HG03066 (cell line): ENCODE measurements at regions not wholly inside any gene's neighbourhood (a gene's known extent, or its start where the extent isn't known, plus 50 kb on each side); places are given as distances from the start of the nearest gene placed in this dataset.

Experiments
- ATAC-seq: cut with Tn5 transposase; IDR thresholded peaks from one replicate; pipeline ENCODE4 v1.9.1; 2021; ENCODE audit warnings: low read depth; ENCODE audit not compliant: unreplicated experiment

DNA sequence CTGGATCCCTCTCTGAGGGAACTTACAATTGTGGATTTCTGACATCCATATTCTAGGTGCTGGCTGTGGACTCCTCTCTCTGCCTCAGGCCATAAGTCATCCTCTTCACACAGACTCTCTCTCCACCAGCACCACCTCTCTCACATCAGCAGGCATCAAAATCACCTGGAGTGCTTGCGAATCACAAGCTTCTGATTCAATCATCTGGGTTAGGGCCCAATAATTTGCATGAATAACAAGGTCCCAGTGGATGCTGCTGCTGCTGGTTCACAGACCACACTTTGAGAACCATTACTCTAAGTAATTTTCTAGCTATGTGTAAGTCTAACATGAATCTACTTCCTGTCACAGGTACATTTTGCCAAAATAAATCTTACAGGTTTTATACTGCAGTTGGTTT is 214.9 kb downstream of the DSEL start:
- no peak for ATAC-seq

DNA sequence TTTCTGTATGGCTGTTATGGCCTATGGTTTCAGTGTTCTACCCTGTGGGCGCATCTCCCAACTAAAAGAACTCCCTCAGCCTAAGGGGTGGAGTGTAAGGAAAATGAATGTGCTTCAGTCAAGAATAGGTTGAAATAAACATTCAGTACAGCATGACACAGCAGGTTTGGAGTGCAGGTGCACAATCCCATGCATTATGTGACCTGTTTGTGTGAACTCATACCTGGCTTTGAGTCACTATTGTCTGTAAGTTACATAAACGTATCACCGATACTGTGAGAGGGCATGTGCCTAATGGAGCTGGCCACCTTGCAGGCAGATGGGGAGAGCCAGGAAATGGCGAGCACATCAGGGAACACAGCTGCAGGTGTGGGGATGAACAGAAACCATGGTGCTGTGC is 216.0 kb downstream of the DSEL start:
- ATAC-seq: no peak

DNA sequence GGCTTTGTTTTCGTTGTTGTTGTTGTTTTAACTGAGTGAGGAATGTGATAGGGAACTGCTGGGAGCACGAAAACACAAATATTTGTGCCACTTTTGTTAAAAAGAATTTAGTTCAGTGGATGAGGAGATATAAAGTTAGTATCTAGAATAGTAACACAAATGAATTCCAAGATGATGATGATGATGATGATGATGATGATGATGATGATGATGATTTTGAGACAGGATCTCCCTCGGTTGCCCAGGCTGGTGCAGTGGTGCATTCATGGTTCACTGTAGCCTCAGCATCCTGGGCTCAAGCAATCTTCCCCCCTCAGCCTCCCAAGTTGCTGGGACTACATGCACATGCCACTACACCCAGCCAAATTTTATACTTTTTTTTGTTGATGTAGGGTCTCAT is 223.7 kb downstream of the DSEL start:
- no peak for ATAC-seq

DNA sequence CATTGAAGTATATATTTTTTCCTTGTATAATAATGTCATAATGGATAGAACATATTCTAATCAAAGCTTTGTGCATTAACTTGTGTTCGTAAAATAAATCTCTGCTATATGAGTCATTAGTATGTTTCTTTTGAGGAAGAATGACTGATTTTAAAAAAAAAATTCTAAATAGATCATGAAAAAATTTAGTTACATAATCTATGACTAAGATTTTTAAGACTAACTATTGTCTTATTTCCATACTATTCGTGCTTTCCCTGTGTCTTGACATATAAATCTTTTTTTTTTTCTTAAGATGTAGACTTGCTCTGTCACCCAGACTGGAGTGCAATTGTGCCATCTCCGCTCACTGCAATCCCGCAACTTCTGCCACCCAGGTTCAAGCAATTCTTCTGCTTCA is 226.1 kb downstream of the DSEL start:
- no peak for ATAC-seq

GRCh38 chr18:67285583-67285982 is 230.9 kb downstream of the DSEL start:
- no peak for ATAC-seq

DNA sequence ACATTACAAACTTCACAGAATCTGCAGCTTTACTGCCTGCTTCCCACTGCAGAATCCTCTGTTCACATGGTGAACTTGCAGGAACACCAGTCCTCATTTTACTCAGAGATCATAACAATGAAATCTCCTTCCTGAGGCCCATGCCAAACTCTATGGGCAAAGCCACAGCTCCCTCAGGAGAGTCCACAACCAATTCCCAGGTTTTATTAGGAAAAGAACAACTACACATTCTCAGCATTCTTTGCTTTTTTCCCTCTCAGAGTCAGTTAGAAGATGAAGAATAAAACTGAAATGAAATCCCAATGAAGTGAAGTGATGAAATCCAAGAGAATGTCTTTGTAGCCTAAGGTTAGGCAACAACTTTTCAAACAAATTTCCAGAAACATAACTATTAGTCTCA is 233.7 kb downstream of the DSEL start:
- ATAC-seq: no peak

DNA sequence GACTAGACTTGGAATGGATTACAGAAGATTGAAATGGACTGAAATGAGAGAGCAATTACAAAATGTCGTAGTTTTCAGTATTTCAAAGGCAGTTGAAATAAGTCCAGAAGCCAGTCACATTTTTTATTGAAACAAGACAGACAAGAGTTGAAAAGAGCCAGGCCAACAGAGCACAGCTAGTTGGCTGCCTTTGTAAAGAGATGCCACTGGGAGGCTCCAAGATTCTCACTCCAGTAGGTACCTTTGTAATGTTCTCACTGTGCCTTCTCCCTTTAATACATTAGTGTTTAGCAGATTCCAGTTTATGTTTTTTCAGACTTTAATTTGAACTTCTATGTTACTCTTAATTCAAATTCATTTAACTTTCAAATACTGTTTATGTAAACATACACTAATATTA is 234.8 kb downstream of the DSEL start:
- ATAC-seq: no peak

DNA sequence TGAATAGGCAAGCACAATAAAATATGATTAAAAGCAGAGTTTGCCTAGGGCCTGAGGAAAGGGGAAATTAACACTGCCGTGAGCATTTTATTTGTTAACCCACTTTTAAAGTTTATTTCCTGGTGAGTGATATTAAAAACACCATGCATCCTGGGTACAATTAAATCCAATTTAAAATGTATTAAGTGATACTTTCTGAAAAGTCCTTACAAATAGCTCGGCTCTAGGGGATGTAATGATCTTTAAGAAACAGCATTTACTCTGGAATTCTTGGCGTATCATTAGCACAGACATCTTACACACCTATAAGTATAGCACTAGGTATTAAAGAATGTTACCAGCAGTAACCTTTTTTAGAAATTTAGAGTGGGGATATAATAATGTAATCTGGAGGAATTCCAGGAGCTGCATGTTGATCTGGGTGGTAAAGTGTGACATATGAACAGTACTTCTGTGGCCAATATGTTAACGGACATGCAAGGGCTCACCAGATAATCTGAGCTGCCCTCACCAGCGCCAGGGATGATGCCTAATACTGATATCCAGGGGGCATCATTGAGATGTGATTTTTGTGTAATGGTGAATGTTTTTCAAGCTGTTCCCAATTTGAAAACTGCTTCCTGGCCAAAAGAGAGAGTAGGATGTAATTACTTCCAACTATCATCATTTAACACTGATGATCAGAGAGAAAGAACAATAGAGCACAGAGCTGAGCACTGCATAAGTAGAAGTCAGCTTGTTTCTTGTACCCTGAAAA is 235.9 kb downstream of the DSEL start:
- ATAC-seq: no peak

GRCh38 chr18:67279988-67280387 is 236.5 kb downstream of the DSEL start:
- ATAC-seq: no peak

DNA sequence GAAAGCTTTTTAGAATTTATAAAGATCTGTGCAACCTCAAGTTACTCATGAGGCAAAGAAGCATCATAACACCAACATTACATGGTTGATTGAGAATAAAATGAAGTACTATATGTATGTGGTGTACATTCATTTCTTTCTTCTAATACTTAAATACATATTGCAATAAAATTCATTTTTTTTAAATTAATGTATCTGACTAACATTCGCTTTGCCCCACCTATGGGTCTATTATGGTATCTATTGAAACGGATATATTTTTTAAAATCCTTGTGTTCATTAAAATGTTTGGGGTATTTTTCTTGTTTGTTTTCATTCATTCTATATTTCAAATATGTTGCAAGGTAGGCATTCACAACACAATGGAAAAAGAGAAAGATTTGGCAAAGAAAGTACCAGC is 237.5 kb downstream of the DSEL start:
- ATAC-seq: no peak

DNA sequence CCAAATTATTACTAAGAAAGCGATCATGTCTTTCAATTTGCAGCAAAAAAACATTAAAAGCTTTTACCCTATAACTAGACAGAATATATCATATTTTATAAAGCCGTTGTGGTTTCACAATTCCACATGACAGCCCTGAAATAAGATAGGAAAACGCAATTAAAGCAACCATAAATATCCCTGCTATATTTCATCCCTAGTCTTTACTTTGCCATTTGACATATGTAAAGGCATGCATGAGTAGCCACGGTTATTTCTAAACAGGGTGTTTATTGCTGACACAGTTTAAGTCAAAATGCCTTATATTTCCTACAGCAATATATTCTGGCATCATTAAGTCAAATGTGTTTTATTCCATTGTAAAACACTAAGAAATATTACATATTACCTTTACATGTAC is 239.9 kb downstream of the DSEL start:
- no peak for ATAC-seq

DNA sequence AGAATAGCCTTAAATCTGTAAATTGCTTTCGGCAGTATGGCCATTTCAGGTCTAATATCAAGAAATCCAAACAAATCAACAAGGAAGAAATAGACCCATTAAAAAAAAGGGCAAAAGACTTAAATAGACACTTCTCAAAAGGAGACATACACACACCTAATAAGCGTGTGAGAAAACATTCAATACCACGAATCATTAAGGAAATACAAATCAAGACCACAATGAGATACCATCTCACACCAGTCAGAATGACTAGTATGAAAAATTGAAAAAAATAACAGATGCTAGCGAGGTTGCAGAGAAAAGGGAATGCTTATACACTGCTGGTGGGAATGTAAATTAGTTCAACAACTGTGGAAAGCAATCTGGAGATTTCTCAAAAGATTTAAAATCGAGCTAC is 243.2 kb downstream of the DSEL start:
- ATAC-seq: no peak

DNA sequence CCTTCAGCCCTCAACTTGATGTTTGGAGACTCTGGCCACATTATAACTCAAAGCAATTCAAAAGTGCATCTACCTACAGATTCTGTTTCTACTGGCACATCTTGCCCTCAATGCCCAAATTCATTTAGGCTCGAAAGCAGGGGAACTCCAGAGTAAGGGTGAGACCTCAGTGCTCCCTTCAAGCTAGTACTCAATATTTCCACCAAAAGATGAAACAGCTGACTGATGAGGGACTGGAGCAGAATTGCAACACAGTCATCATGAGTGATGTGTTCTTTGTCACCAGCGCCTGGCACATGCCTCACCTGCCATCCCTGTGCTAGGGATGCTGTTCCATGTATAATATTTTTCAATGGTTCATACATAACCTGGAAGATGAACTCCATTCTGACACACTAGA is 247.3 kb downstream of the DSEL start:
- no peak for ATAC-seq

DNA sequence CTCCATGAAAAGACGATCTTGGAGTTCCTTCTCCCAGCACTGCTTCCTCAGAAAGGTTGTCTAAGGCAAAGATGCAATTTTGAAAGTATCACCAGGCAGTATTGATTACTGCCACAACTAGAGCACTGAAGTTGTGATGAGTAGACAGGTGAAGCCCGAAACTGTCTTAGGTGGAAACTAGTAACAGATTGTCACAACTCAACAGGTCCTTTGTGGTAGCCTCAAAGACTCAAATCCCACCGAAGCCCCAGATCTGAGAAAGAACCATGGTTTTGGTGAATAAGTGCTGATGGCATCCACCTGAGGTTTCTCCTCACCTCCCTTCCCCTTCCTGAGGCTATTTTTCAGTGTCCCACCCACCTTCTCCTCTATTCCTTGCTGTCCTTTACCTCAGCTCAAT is 248.0 kb downstream of the DSEL start:
- ATAC-seq: no peak

DNA sequence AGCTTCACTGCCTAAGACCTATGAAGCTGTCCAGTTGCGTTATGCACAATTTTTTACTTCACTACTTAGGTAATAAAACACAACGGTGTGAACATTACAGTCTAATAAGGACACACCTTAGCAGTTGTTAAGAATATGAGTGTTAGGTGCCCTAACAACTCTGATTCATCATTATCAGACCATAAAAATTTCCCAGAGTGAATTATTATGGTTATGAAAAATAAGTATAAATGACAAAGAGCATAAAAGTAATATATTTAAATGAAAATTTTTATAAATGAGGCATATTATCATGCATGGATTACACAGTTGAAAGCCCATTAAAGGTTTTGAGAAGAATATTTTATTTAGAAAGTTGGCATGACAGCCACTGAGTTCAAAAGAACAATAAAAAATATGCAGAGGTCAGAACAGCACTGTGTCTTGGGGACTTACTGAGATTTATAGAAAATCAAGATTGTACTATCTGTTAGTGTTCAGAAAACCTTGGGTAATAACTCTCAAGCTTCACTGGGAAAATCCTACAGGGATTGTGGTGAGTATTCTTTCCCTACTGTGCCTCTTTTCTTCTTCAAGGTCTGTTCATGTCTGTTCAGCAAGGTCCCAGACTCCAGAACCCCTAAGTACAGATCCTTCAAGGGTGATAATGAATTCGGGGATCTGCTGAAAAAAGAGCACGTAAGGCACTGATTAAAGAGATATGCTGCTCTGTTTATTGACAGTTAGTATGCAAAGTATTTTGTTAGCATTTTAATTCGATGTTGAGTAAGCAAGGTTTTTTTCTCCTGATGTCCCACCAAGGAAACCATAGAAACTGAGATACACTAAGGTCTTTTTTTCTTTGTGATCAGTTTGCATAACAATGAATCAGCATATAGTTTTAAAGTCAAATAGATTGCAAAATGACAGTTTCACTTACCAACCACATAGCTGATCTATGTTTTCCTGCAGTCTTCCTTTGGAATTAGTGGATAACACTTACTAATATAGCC is 250.0 kb downstream of the DSEL start:
- no peak for ATAC-seq

DNA sequence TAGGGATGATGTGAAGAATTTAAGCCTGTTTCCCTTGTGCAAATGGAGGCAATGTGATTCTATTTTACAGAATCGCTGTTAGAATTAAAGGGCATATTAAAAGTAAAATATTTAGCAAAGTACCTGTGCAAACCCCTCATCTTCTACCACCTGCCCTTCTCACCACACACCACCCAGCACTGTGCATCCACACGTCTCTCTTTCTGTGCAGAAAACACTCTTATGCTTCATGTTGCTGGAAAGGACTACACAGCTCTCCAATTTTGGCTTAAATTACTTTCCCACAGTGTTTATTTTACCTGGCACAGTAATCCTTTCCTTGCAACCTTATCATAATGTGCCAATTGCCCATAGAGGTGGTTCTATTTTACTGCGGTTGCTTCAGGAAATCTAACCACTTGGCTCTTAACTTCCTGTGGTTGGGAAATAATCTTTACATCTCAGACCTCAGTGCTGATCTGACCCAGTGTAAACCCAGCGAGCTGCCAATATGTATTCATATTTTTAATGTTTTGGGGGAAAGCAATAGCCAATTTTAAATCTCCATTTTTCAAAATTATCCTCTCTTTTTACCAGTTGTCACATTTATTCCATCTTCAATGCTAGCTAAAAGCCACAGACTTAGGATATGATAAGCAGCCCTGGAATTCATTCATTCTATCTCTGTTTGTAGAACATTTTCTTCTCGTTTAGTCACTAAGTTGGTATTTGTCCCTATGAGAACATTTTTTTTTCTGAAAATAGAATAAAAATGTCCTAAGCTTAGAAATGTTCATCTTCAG is 250.9 kb downstream of the DSEL start:
- no peak for ATAC-seq

GRCh38 chr18:67261931-67262552 is 254.5 kb downstream of the DSEL start:
- no peak for ATAC-seq

- ATAC-seq: no peak
Observed at GRCh38 chr18:67260841-67261240, 255.7 kb downstream of the DSEL start.

GRCh38 chr18:67250776-67251424 is 265.6 kb downstream of the DSEL start:
- no peak for ATAC-seq
